GM10248 (cell line): ENCODE measurements at regions not wholly inside any gene's neighbourhood (a gene's known extent, or its start where the extent isn't known, plus 50 kb on each side); places are given as distances from the start of the nearest gene placed in this dataset.

Experiments used
- CTCF ChIA-PET: fragments of 300-600 bp; sonication (Branson Sonifier 250); formaldehyde crosslinking; extraction: SDS; loops from one replicate; lab custom pipeline; 2021; ENCODE audit warnings: antibody characterized with exemption; lab: Yijun Ruan, JAX
- POLR2A ChIA-PET: fragments of 350-650 bp; sonication (Branson Sonifier 250); formaldehyde crosslinking; extraction: SDS; loops from one replicate; lab custom pipeline; 2020; ENCODE audit warnings: antibody characterized with exemption; lab: Yijun Ruan, JAX
- DNase-seq: peaks from one replicate; pipeline ENCODE4 v3.0.0; 2012; ENCODE audit errors: extremely low spot score
- CTCF ChIP-seq: IDR thresholded peaks from 2 replicates; pipeline ENCODE4 v1.5.1; 2012; ENCODE audit warnings: mild to moderate bottlenecking, low read depth; ENCODE audit errors: extremely low read depth, missing control alignments, control extremely low read depth

- CTCF ChIA-PET = interaction anchor here (0.7 to 1.2 kb wide), 2 partner anchors 9 to 12 kb away, joined by 3 read pairs; no protein-coding TSS in a partner anchor
- DNase-seq = no peak
- POLR2A ChIA-PET = no interaction called here
- TF ChIP-seq CTCF = no peak
Observed at GRCh38 chr1:81340239-81340638, 460.5 kb upstream of the ADGRL2 start.

DNA sequence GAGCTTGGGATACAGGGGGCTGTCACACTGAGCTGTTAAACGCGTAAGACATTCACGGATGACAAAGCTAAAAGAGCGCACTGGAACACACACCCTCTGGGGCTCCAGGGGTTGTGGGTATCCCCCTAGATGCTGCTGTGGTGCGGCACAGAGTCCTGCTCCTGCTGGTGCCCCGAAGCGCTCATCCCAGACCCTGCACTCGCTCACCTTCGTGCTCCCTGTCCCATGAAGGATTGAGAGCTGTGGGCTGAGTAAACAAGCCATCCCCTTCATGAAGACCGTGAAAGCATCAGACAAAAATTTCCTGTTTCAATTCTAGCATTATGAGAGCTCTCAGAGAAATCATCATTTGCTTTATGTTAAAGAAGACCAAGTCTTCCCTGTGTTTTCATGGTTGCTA lies 463.5 kb upstream of the ADGRL2 start:
- ChIA-PET POLR2A (no interaction called here), CTCF (interaction anchor here (1.3 kb wide), 1 partner anchor 11 kb away, joined by 3 read pairs; no protein-coding TSS in a partner anchor)
- no peak for DNase-seq
- TF ChIP-seq CTCF = no peak

DNA sequence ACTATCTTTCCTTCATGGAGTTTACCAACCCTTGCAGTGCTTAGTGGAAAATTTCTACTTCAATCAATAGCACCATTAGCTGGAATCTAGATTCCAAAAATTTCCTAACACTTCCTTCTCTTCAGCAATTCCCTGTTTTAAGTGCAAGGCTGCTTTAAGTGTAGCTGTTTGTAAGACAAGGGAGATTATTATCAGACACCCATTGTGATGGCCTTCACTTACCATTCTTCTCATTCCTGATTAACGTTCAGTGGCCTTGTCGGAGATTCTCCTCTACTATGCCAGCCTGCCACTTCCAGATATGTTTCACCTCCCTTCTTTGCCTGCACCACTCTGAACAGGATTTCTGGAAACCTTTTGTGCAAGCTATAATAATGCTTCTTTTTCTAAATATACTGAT lies 464.9 kb upstream of the ADGRL2 start:
- ChIA-PET CTCF (no interaction called here), POLR2A (no interaction called here)
- no peak for DNase-seq
- TF ChIP-seq CTCF = no peak

DNA sequence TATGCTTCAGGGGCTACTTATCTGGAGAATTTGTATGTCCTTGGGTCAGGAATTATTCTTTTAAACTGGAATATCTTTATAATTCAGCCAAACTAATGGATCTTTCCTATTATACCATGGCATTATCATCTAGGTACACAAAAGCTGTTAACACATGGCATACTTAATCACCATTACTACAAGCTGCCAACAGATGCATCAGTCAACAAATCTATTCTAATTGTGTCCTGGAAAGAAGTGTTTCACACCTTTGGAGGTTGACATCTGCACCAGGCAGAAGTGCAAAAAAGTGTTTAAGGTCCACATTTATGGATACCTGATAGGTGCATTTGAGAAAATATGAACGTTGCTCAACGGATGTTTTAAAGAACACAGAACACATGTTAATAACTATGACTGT lies 470.2 kb upstream of the ADGRL2 start:
- ChIA-PET POLR2A (no interaction called here), CTCF (no interaction called here)
- no peak for TF ChIP-seq CTCF
- no peak for DNase-seq

- CTCF ChIA-PET = no interaction called here
- TF ChIP-seq CTCF = no peak
- POLR2A ChIA-PET = no interaction called here
- DNase-seq = no peak
Observed at GRCh38 chr1:81330111-81330510, 470.6 kb upstream of the ADGRL2 start.

DNA sequence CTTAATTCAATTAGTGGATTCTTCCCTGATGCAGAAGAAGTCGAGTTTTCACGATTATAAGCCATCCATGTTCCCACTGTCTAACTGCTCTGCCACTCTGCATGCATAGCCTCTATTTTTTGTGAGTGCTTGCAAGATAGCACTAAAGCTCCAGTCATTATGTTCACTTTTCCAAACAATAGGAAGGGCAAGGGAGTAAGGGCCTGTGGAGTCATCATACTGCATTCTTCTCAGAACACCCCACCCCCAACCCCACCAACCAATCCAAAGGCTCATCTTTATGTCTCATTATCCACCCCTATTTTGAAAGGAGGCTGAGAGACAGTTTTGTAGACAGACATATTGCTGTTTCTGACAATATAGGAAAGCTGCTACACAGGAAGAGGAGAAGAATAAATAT lies 471.7 kb upstream of the ADGRL2 start:
- POLR2A ChIA-PET = no interaction called here
- CTCF ChIA-PET = interaction anchor here (1.3 kb wide), 1 partner anchor 11 kb away, joined by 3 read pairs; no protein-coding TSS in a partner anchor

More for the DNA sequence above, 471.7 kb upstream of the ADGRL2 start:
- no peak for TF ChIP-seq CTCF
- DNase-seq = no peak
